ENCODE measurements at regions not wholly inside any gene's neighbourhood (a gene's known extent, or its start where the extent isn't known, plus 50 kb on each side); places are given as distances from the start of the nearest gene placed in this dataset.

GRCh38 chr4:123747016-123747415 is 350.4 kb downstream of the SPRY1 start:
- no peak for DNase-seq

GRCh38 chr4:123748806-123749205 is 352.2 kb downstream of the SPRY1 start:
- no peak for DNase-seq

GRCh38 chr4:123749383-123749782 is 352.8 kb downstream of the SPRY1 start:
- no peak for DNase-seq

GRCh38 chr4:123750044-123750443 is 353.4 kb downstream of the SPRY1 start:
- DNase-seq, result peak; percentile 54

- DNase-seq, result no peak
Observed at GRCh38 chr4:123755655-123756054, 359.1 kb downstream of the SPRY1 start.

GRCh38 chr4:123767806-123768205 is 371.2 kb downstream of the SPRY1 start:
- no peak for DNase-seq

- DNase-seq, result no peak
Observed at GRCh38 chr4:123770884-123771283, 374.3 kb downstream of the SPRY1 start.

GRCh38 chr4:123776267-123776666 is 379.7 kb downstream of the SPRY1 start:
- DNase-seq, result no peak

- DNase-seq, result no peak
Observed at GRCh38 chr4:123777373-123777772, 380.8 kb downstream of the SPRY1 start.

GRCh38 chr4:123783151-123783790 is 386.7 kb downstream of the SPRY1 start:
- DNase-seq, result no peak

- DNase-seq, result no peak
Observed at GRCh38 chr4:123783921-123784320, 387.3 kb downstream of the SPRY1 start.

GRCh38 chr4:123784626-123785025 is 388.0 kb downstream of the SPRY1 start:
- peak; percentile 22 for DNase-seq

- DNase-seq, result no peak
Observed at GRCh38 chr4:123785538-123785937, 388.9 kb downstream of the SPRY1 start.

- peak; percentile 26 for DNase-seq
Observed at GRCh38 chr4:123786163-123786915, 389.7 kb downstream of the SPRY1 start.

GRCh38 chr4:123786920-123787319 is 390.3 kb downstream of the SPRY1 start:
- peak; percentile 76 for DNase-seq

- DNase-seq, result no peak
Observed at GRCh38 chr4:123787512-123788080, 391.0 kb downstream of the SPRY1 start.

GRCh38 chr4:123788577-123788976 is 392.0 kb downstream of the SPRY1 start:
- no peak for DNase-seq

GRCh38 chr4:123790681-123791080 is 394.1 kb downstream of the SPRY1 start:
- DNase-seq, result no peak

- no peak for DNase-seq
Observed at GRCh38 chr4:123802082-123802645, 405.6 kb downstream of the SPRY1 start.

GRCh38 chr4:123802933-123803332 is 406.3 kb downstream of the SPRY1 start:
- no peak for DNase-seq

- DNase-seq, result no peak
Observed at GRCh38 chr4:123804196-123804721, 407.7 kb downstream of the SPRY1 start.

GRCh38 chr4:123806056-123806455 is 409.5 kb downstream of the SPRY1 start:
- no peak for DNase-seq

GRCh38 chr4:123807187-123807586 is 410.6 kb downstream of the SPRY1 start:
- no peak for DNase-seq
